Esophagus muscularis mucosa (tissue), 4 donors: ENCODE measurements at regions not wholly inside any gene's neighbourhood (a gene's known extent, or its start where the extent isn't known, plus 50 kb on each side); places are given as distances from the start of the nearest gene placed in this dataset.

Experiments used
- DNase-seq: peaks from one replicate; pipeline ENCODE4 v3.0.0-alpha.2; 2017; ENCODE audit errors: extremely low spot score
- H3K27ac ChIP-seq, 4 donors: fragments of 200-600 bp; sonication (generic); replicated peaks in 1 of 4; 1 replicate in 3 of 4; 2 replicates in 1 of 4; pipeline ENCODE4 v1.5.1; 2016 to 2019; ENCODE audit warnings: mild to moderate bottlenecking in 1 of 4
- H3K27me3 ChIP-seq, 4 donors: fragments of 200-600 bp; sonication (generic); one replicate each; pipeline versions ENCODE4 v1.5.1 to v1.6.0; 2016 to 2019
- H3K36me3 ChIP-seq, 4 donors: fragments of 200-600 bp; sonication (generic); one replicate each; pipeline ENCODE4 v1.5.1; 2016 to 2019
- H3K4me1 ChIP-seq, 4 donors: fragments of 200-600 bp; sonication (generic); one replicate each; pipeline ENCODE4 v1.5.1; 2016 to 2019
- H3K4me3 ChIP-seq, 4 donors: fragments of 200-600 bp; sonication (generic); 1 replicate in 2 of 4; 2 replicates in 2 of 4; pipeline ENCODE4 v1.5.1; 2016 to 2019; ENCODE audit warnings: mild to moderate bottlenecking in 4 of 4, moderate library complexity in 1 of 4
- H3K9me3 ChIP-seq, 4 donors: fragments of 200-600 bp; sonication (generic); 1 replicate in 3 of 4; 2 replicates in 1 of 4; pipeline ENCODE4 v1.5.1; 2016 to 2019
- CTCF ChIP-seq, 3 experiments: fragments of 200-600 bp in 2 of 3; fragments of 450-650 bp in 1 of 3; sonication (generic) in 2 of 3; IDR thresholded peaks; one replicate each; pipeline ENCODE4 v1.5.1; 2017 to 2019; ENCODE audit warnings: antibody characterized with exemption in 3 of 3, mild to moderate bottlenecking in 2 of 3, moderate library complexity in 1 of 3
- EP300 ChIP-seq: sonication (generic); formaldehyde crosslinking; IDR thresholded peaks from one replicate; pipeline ENCODE4 v1.6.1; 2017; ENCODE audit warnings: antibody characterized with exemption
- POLR2A ChIP-seq: fragments of 450-650 bp; IDR thresholded peaks from one replicate; pipeline ENCODE4 v1.6.1; 2017; ENCODE audit warnings: antibody characterized with exemption, moderate library complexity, mild to moderate bottlenecking, low read depth
- POLR2AphosphoS5 ChIP-seq, 2 donors: sonication (generic); formaldehyde crosslinking; IDR thresholded peaks; one replicate each; pipeline ENCODE4 v1.6.1; 2017; ENCODE audit warnings: antibody characterized with exemption in 2 of 2
- WGBS: methylation state at CpG from one replicate; pipeline ENCODE4 v1.1.5; 2018; 5-methylcytosine and 5-hydroxymethylcytosine counted together
- intact Hi-C: fragments of 100-400 bp; cut with DNase I; formaldehyde crosslinking; loops from one replicate; pipeline ENCODE4 v1.15.1; 2023

- no peak for DNase-seq
Measured at GRCh38 chr15:66907826-66908743, 157.3 kb upstream of the SMAD3 start.

GRCh38 chr15:66908744-66909095 is 156.7 kb upstream of the SMAD3 start:
- Histone ChIP-seq H3K4me3 (no peak overlapping the region), H3K4me1 (peaks cover 6 to 42% (median 35%) of the 10 kb centered on the region in 4 donors), H3K27me3 (no peaks in the 10 kb centered on the region), H3K36me3 (no peaks in the 10 kb centered on the region), H3K27ac (peak overlapping the region; percentile 62 to 78 (median 74)), H3K9me3 (no peaks in the 10 kb centered on the region)
- WGBS, result 42% methylated on average over 2 of the region's 2 CpGs
- DNase-seq, result no peak
- intact Hi-C loops, result no loop called here
- TF ChIP-seq EP300, result no peak
- no peak for TF ChIP-seq POLR2A
- TF ChIP-seq POLR2AphosphoS5 (IDR thresholded peaks at IDR 0.05), result no peak

More at GRCh38 chr15:66907826-66908743, 157.3 kb upstream of the SMAD3 start:
- intact Hi-C loops, result no loop called here
- no peaks in the 10 kb centered on the region for H3K36me3 ChIP-seq
- H3K4me1 ChIP-seq, result peaks cover 6 to 42% (median 36%) of the 10 kb centered on the region in 4 donors
- WGBS, result 19% methylated on average over 9 of the region's 9 CpGs
- no peaks in the 10 kb centered on the region for H3K9me3 ChIP-seq
- H3K27me3 ChIP-seq, result no peaks in the 10 kb centered on the region
- H3K4me3 ChIP-seq, result peak overlapping the region in 1 of 4 donors; percentile 4
- peak overlapping the region; percentile 62 to 78 (median 74) for H3K27ac ChIP-seq
- TF ChIP-seq POLR2A (no peak), POLR2AphosphoS5 (IDR thresholded peaks at IDR 0.05) (peak; percentile 19 to 45), EP300 (no peak), CTCF (IDR thresholded peaks at IDR 0.05) (no peak)

- H3K9me3 ChIP-seq, result no peaks in the 10 kb centered on the region
- no peak for TF ChIP-seq CTCF (IDR thresholded peaks at IDR 0.05)
- no peak for TF ChIP-seq POLR2AphosphoS5 (IDR thresholded peaks at IDR 0.05)
- peaks cover 6 to 42% (median 34%) of the 10 kb centered on the region in 4 donors for H3K4me1 ChIP-seq
- 78% methylated on average over 5 of the region's 7 CpGs for WGBS
- no peak overlapping the region for H3K4me3 ChIP-seq
- no peaks in the 10 kb centered on the region for H3K27me3 ChIP-seq
- peak overlapping the region; percentile 62 to 78 (median 74) for H3K27ac ChIP-seq
- no peaks in the 10 kb centered on the region for H3K36me3 ChIP-seq
- intact Hi-C loops, result no loop called here
- DNase-seq, result no peak
Measured at GRCh38 chr15:66909381-66909890, 156.0 kb upstream of the SMAD3 start.

- no peak for TF ChIP-seq POLR2AphosphoS5 (IDR thresholded peaks at IDR 0.05)
- TF ChIP-seq POLR2A, result no peak
- TF ChIP-seq EP300, result no peak
- TF ChIP-seq CTCF (IDR thresholded peaks at IDR 0.05), result no peak
- intact Hi-C loops, result no loop called here
- no peak overlapping the region for H3K4me3 ChIP-seq
- H3K4me1 ChIP-seq, result peaks cover 6 to 42% (median 34%) of the 10 kb centered on the region in 4 donors
- WGBS, result 93% methylated on average over 12 of the region's 13 CpGs
- H3K27me3 ChIP-seq, result no peaks in the 10 kb centered on the region
- H3K27ac ChIP-seq, result no peak overlapping the region
- no peaks in the 10 kb centered on the region for H3K36me3 ChIP-seq
- DNase-seq, result no peak
- no peaks in the 10 kb centered on the region for H3K9me3 ChIP-seq
Measured at GRCh38 chr15:66911131-66911700, 154.2 kb upstream of the SMAD3 start.

- no peaks in the 10 kb centered on the region for H3K27me3 ChIP-seq
- intact Hi-C loops, result no loop called here
- no peak overlapping the region for H3K4me3 ChIP-seq
- peaks cover 6 to 42% (median 34%) of the 10 kb centered on the region in 4 donors for H3K4me1 ChIP-seq
- no peak overlapping the region for H3K27ac ChIP-seq
- no peaks in the 10 kb centered on the region for H3K9me3 ChIP-seq
- no peak for TF ChIP-seq CTCF (IDR thresholded peaks at IDR 0.05)
- no peak for TF ChIP-seq EP300
- TF ChIP-seq POLR2A, result no peak
- no peak for TF ChIP-seq POLR2AphosphoS5 (IDR thresholded peaks at IDR 0.05)
- DNase-seq, result no peak
- 60% methylated on average over 7 of the region's 7 CpGs for WGBS
- no peaks in the 10 kb centered on the region for H3K36me3 ChIP-seq
Measured at GRCh38 chr15:66912001-66912400, 153.4 kb upstream of the SMAD3 start.
